ENCODE measurements at regions not wholly inside any gene's neighbourhood (a gene's known extent, or its start where the extent isn't known, plus 50 kb on each side); places are given as distances from the start of the nearest gene placed in this dataset.

DNA sequence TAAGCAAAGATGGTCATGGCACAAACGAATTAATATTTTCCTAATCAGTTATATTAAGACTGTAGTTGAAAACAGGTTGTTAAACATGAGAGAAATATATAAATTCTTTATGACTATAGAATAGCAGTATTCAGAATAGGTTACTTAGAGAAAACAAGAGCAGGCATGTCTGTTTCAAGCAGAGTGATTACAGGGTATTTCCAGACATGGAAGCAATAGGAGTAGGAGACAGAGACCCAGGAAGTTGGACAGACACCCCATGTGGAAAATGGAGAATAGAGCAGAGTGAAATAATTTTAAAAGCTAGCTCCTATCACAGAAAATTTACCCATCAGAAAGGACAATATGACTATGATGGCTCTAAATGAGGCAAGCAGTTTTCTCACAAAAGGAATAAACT, 111.5 kb downstream of the IZUMO3 start:
- DNase-seq (ENCODE audit: low spot score), result no peak
- H3K27ac Mint-ChIP-seq, result no peak overlapping the region
- H3K4me3 Mint-ChIP-seq (ENCODE audit: low read depth), result no peak overlapping the region
- no peaks in the 10 kb centered on the region for H3K27me3 Mint-ChIP-seq (ENCODE audit: low read depth)
- no peaks in the 10 kb centered on the region for H3K36me3 Mint-ChIP-seq (ENCODE audit: low read depth)
- intact Hi-C loops (cut with micrococcal nuclease), result no loop called here
- H3K9me3 Mint-ChIP-seq, result peaks cover 25% of the 10 kb centered on the region
- H3K4me1 Mint-ChIP-seq (ENCODE audit: low read depth), result no peaks in the 10 kb centered on the region

DNA sequence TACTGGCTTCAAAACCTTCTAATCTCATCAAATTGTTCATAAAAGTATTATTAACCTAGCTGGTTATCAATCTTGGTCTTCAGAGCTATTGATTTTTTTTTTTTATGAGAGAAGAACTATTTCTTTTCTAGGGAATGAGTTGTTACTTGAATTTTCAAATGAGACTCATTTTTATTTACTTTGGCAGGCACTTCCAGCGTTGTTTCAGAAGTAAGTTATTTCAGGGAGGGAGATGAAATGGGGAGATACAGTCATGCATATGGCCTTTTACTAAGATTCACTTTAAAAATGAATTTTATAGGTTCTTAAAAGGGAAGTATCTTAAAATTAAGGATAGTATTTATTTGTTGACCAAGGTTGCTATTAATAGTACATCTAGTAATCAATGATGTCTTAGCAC, 129.6 kb downstream of the IZUMO3 start:
- H3K27ac Mint-ChIP-seq, result no peak overlapping the region
- intact Hi-C loops (cut with micrococcal nuclease), result no loop called here
- no peak for DNase-seq (ENCODE audit: low spot score)
- no peaks in the 10 kb centered on the region for H3K36me3 Mint-ChIP-seq (ENCODE audit: low read depth)
- no peaks in the 10 kb centered on the region for H3K4me1 Mint-ChIP-seq (ENCODE audit: low read depth)
- no peak overlapping the region for H3K4me3 Mint-ChIP-seq (ENCODE audit: low read depth)
- no peaks in the 10 kb centered on the region for H3K27me3 Mint-ChIP-seq (ENCODE audit: low read depth)
- H3K9me3 Mint-ChIP-seq, result peaks cover 45% of the 10 kb centered on the region

GRCh38 chr9:24413651-24414050, 132.0 kb downstream of the IZUMO3 start:
- DNase-seq (ENCODE audit: low spot score), result no peak
- Mint-ChIP-seq H3K4me3 (ENCODE audit: low read depth) (no peak overlapping the region), H3K27me3 (ENCODE audit: low read depth) (no peaks in the 10 kb centered on the region), H3K4me1 (ENCODE audit: low read depth) (no peaks in the 10 kb centered on the region), H3K9me3 (peaks cover 40% of the 10 kb centered on the region), H3K36me3 (ENCODE audit: low read depth) (no peaks in the 10 kb centered on the region), H3K27ac (no peak overlapping the region)
- intact Hi-C loops (cut with micrococcal nuclease), result no loop called here

GRCh38 chr9:24398466-24398865, 147.2 kb downstream of the IZUMO3 start:
- Mint-ChIP-seq H3K27me3 (ENCODE audit: low read depth) (no peaks in the 10 kb centered on the region), H3K27ac (no peak overlapping the region), H3K36me3 (ENCODE audit: low read depth) (no peaks in the 10 kb centered on the region), H3K4me1 (ENCODE audit: low read depth) (no peaks in the 10 kb centered on the region), H3K4me3 (ENCODE audit: low read depth) (no peak overlapping the region), H3K9me3 (peaks cover 42% of the 10 kb centered on the region)
- no peak for DNase-seq (ENCODE audit: low spot score)
- intact Hi-C loops (cut with micrococcal nuclease), result no loop called here

GRCh38 chr9:24391095-24391494, 154.6 kb downstream of the IZUMO3 start:
- peaks cover 65% of the 10 kb centered on the region for H3K9me3 Mint-ChIP-seq
- no peaks in the 10 kb centered on the region for H3K4me1 Mint-ChIP-seq (ENCODE audit: low read depth)
- no peaks in the 10 kb centered on the region for H3K27me3 Mint-ChIP-seq (ENCODE audit: low read depth)
- DNase-seq (ENCODE audit: low spot score), result no peak
- H3K4me3 Mint-ChIP-seq (ENCODE audit: low read depth), result no peak overlapping the region
- H3K27ac Mint-ChIP-seq, result no peak overlapping the region
- intact Hi-C loops (cut with micrococcal nuclease), result no loop called here
- no peaks in the 10 kb centered on the region for H3K36me3 Mint-ChIP-seq (ENCODE audit: low read depth)

DNA sequence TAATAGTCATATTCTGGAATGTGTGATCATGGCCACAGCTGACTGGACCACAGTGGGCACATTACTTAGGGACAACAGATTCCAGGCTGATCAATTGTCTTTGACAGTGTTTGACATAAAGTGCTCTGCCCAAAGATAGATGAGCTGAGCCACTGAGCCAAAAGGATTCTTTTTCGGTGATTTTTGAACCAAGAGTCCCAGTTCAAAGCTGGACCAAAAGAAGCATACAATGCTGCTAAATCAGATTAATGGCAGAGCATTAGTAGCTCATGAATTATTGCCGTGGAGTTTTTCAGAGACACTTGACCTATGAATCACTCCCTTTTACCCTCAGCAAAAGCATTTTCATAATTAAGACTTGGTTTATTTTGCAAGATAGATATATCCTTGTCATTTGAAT, 160.6 kb downstream of the IZUMO3 start:
- Mint-ChIP-seq H3K4me1 (ENCODE audit: low read depth) (no peaks in the 10 kb centered on the region), H3K27me3 (ENCODE audit: low read depth) (no peaks in the 10 kb centered on the region), H3K36me3 (ENCODE audit: low read depth) (no peaks in the 10 kb centered on the region), H3K27ac (no peak overlapping the region), H3K9me3 (peaks cover 61% of the 10 kb centered on the region), H3K4me3 (ENCODE audit: low read depth) (no peak overlapping the region)
- no peak for DNase-seq (ENCODE audit: low spot score)
- intact Hi-C loops (cut with micrococcal nuclease), result no loop called here

DNA sequence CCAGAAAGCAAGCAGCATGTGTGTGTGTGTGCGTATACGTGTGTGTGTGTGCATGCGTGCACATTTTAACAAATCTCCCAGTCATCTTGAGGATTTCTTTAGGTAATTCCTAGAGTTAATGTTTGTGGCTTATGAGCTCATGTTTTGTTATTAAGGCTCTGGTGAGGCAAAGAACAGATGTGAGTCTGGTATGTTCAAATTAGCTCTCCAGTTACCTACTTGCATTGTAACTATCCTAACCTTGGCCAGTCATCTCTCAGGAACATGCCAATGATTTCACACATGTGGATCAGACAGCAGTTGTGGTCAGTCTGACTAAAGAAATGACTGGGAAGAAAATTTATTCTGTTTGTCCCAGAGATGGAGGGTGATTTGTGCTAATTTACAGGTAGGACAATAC, 163.1 kb downstream of the IZUMO3 start:
- no peak overlapping the region for H3K4me3 Mint-ChIP-seq (ENCODE audit: low read depth)
- intact Hi-C loops (cut with micrococcal nuclease), result no loop called here
- no peaks in the 10 kb centered on the region for H3K4me1 Mint-ChIP-seq (ENCODE audit: low read depth)
- peaks cover 44% of the 10 kb centered on the region for H3K9me3 Mint-ChIP-seq
- DNase-seq (ENCODE audit: low spot score), result no peak
- no peaks in the 10 kb centered on the region for H3K27me3 Mint-ChIP-seq (ENCODE audit: low read depth)
- H3K36me3 Mint-ChIP-seq (ENCODE audit: low read depth), result no peaks in the 10 kb centered on the region
- no peak overlapping the region for H3K27ac Mint-ChIP-seq

DNA sequence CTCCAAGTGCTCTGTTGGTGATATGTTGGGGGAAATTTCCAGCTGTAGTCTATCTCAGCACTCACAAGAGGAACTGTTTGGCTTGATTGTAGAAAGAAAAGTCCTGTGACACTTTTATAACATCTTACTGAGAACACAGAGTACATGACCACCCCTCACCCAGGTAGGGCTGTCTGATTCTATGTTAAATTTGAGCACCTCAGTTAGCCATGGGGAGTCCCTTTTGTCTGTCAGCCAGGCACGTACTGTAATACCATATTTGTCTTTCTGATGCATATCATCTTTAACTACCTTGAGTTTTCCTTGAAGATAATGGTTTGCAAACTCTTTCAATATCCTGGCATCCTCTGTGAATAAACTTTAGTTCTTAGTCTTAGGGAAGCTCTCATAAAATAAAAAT, 164.5 kb downstream of the IZUMO3 start:
- Mint-ChIP-seq H3K27me3 (ENCODE audit: low read depth) (no peaks in the 10 kb centered on the region), H3K4me3 (ENCODE audit: low read depth) (no peak overlapping the region), H3K27ac (no peak overlapping the region), H3K36me3 (ENCODE audit: low read depth) (no peaks in the 10 kb centered on the region), H3K4me1 (ENCODE audit: low read depth) (no peaks in the 10 kb centered on the region), H3K9me3 (peaks cover 31% of the 10 kb centered on the region)
- DNase-seq (ENCODE audit: low spot score), result no peak
- intact Hi-C loops (cut with micrococcal nuclease), result no loop called here

DNA sequence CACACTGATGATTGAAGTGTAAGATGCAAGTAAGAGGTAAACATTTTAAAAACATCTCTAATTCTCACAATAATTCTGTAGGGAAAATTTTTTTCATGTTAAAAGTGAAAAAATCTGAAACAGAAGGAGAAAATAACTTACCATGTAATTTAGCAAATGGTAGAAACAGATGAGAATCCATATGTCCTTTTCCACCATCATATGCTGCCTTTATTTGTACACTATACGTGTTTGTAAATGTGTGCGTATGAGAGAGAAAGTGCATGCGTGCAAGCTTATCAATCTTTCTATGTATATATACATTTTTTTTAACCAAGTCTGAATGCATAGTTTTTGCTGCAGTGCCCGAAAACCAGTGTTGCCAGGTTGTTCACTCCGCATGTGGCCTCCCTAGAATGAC, 186.7 kb downstream of the IZUMO3 start:
- no peaks in the 10 kb centered on the region for H3K4me1 Mint-ChIP-seq (ENCODE audit: low read depth)
- no peaks in the 10 kb centered on the region for H3K36me3 Mint-ChIP-seq (ENCODE audit: low read depth)
- peaks cover 65% of the 10 kb centered on the region for H3K9me3 Mint-ChIP-seq
- no peak overlapping the region for H3K4me3 Mint-ChIP-seq (ENCODE audit: low read depth)
- intact Hi-C loops (cut with micrococcal nuclease), result no loop called here
- DNase-seq (ENCODE audit: low spot score), result no peak
- H3K27ac Mint-ChIP-seq, result no peak overlapping the region
- H3K27me3 Mint-ChIP-seq (ENCODE audit: low read depth), result no peaks in the 10 kb centered on the region

- H3K4me3 Mint-ChIP-seq (ENCODE audit: low read depth), result no peak overlapping the region
- no peak for DNase-seq (ENCODE audit: low spot score)
- intact Hi-C loops (cut with micrococcal nuclease), result no loop called here
- H3K36me3 Mint-ChIP-seq (ENCODE audit: low read depth), result no peaks in the 10 kb centered on the region
- no peaks in the 10 kb centered on the region for H3K27me3 Mint-ChIP-seq (ENCODE audit: low read depth)
- peaks cover 36% of the 10 kb centered on the region for H3K9me3 Mint-ChIP-seq
- no peak overlapping the region for H3K27ac Mint-ChIP-seq
- H3K4me1 Mint-ChIP-seq (ENCODE audit: low read depth), result no peaks in the 10 kb centered on the region
Measured at GRCh38 chr9:24351973-24352372, 193.7 kb downstream of the IZUMO3 start.

GRCh38 chr9:24351258-24351657, 194.4 kb downstream of the IZUMO3 start:
- H3K27me3 Mint-ChIP-seq (ENCODE audit: low read depth), result no peaks in the 10 kb centered on the region
- no peaks in the 10 kb centered on the region for H3K4me1 Mint-ChIP-seq (ENCODE audit: low read depth)
- H3K4me3 Mint-ChIP-seq (ENCODE audit: low read depth), result no peak overlapping the region
- H3K36me3 Mint-ChIP-seq (ENCODE audit: low read depth), result no peaks in the 10 kb centered on the region
- H3K9me3 Mint-ChIP-seq, result peaks cover 40% of the 10 kb centered on the region
- H3K27ac Mint-ChIP-seq, result no peak overlapping the region
- intact Hi-C loops (cut with micrococcal nuclease), result no loop called here
- DNase-seq (ENCODE audit: low spot score), result no peak

GRCh38 chr9:24342457-24342856, 203.2 kb downstream of the IZUMO3 start:
- intact Hi-C loops (cut with micrococcal nuclease), result no loop called here
- peaks cover 52% of the 10 kb centered on the region for H3K9me3 Mint-ChIP-seq
- no peak overlapping the region for H3K4me3 Mint-ChIP-seq (ENCODE audit: low read depth)
- no peak for DNase-seq (ENCODE audit: low spot score)
- H3K27me3 Mint-ChIP-seq (ENCODE audit: low read depth), result no peaks in the 10 kb centered on the region
- no peaks in the 10 kb centered on the region for H3K36me3 Mint-ChIP-seq (ENCODE audit: low read depth)
- no peaks in the 10 kb centered on the region for H3K4me1 Mint-ChIP-seq (ENCODE audit: low read depth)
- no peak overlapping the region for H3K27ac Mint-ChIP-seq

DNA sequence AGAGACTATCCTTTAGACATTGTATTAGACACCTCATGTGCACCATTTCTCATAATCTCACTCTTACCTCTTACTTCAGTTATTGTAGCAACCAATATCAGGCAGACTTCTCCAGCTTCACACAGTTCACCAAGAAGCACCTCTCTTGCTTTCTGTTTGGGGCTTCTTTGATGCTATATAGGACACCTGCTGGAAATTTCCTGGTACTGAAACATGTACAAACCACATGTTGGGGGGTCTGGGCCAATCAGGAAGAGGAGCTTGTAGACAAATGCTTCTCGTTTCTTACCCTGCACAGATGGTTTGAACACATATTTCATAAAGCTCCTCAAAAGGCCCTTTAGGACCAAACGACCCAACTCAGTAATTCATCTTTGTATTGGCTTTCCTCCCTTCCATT, 212.1 kb downstream of the IZUMO3 start:
- H3K4me1 Mint-ChIP-seq (ENCODE audit: low read depth), result no peaks in the 10 kb centered on the region
- no peak for DNase-seq (ENCODE audit: low spot score)
- H3K4me3 Mint-ChIP-seq (ENCODE audit: low read depth), result no peak overlapping the region
- H3K9me3 Mint-ChIP-seq, result peaks cover 35% of the 10 kb centered on the region
- intact Hi-C loops (cut with micrococcal nuclease), result no loop called here
- no peak overlapping the region for H3K27ac Mint-ChIP-seq
- no peaks in the 10 kb centered on the region for H3K36me3 Mint-ChIP-seq (ENCODE audit: low read depth)
- no peaks in the 10 kb centered on the region for H3K27me3 Mint-ChIP-seq (ENCODE audit: low read depth)

- no peaks in the 10 kb centered on the region for H3K27me3 Mint-ChIP-seq (ENCODE audit: low read depth)
- no peak overlapping the region for H3K4me3 Mint-ChIP-seq (ENCODE audit: low read depth)
- H3K36me3 Mint-ChIP-seq (ENCODE audit: low read depth), result no peaks in the 10 kb centered on the region
- no peak overlapping the region for H3K27ac Mint-ChIP-seq
- intact Hi-C loops (cut with micrococcal nuclease), result no loop called here
- no peak for DNase-seq (ENCODE audit: low spot score)
- H3K9me3 Mint-ChIP-seq, result peaks cover 62% of the 10 kb centered on the region
- no peaks in the 10 kb centered on the region for H3K4me1 Mint-ChIP-seq (ENCODE audit: low read depth)
Measured at GRCh38 chr9:24298912-24299311, 246.8 kb downstream of the IZUMO3 start.

Measured in activated T-helper 2 cell treated with anti-CD3 and anti-CD28 coated beads, Interferon-gamma antibody, Interleukin-2, Interleukin-4, amounts not matched to agents 10 μg/mL and 5 μg/mL and 100 μg/mL, durations not matched to agents 14 hours and 24 hours and 36 hours (primary cell).